ENCODE measurements at regions not wholly inside any gene's neighbourhood (a gene's known extent, or its start where the extent isn't known, plus 50 kb on each side); places are given as distances from the start of the nearest gene placed in this dataset.

DNA sequence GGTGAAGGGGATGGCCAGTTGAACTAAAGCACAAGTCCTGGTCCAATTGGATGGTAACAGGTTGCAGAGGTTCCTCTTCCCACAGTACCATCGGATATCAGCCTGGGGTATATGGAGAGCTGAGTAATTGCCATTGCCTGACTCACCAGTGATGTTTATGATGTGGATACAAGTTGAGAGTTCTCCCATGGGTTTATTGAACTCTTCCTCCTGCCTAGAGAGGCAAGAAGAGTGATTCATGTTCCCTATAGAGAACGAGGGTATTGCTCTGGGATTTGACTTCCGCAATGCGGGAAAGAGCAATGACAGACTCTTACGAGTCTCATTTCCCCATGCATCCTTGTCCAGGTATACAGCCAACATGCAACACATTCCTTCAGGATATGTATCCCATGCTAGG is 111.3 kb upstream of the PCDH9 start:
- no peak overlapping the region for H3K9ac ChIP-seq (ENCODE audit: low read depth in 1 of 2, low read length in 2 of 2)
- H3K27ac ChIP-seq (ENCODE audit: low read depth in 1 of 2, low read length in 2 of 2), result no peak overlapping the region
- H3K4me1 ChIP-seq (ENCODE audit: control insufficient read depth in 4 of 4, insufficient read depth in 4 of 4, low read length in 3 of 4), result no peaks in the 10 kb centered on the region
- 75% methylated on average over 5 of the region's 5 CpGs for WGBS
- H3K36me3 ChIP-seq (ENCODE audit: control insufficient read depth in 4 of 4, insufficient read depth in 3 of 4, low read depth in 1 of 4, low read length in 3 of 4), result no peaks in the 10 kb centered on the region
- H3K4me3 ChIP-seq (ENCODE audit: low read depth in 1 of 3, low read length in 3 of 3), result no peak overlapping the region
- TF ChIP-seq SP1 (IDR thresholded peaks at IDR 0.05) (no peak), HNF4A (conservative IDR thresholded peaks at IDR 0.05) (no peak), HNF4G (IDR thresholded peaks at IDR 0.05) (no peak)
- TF ChIP-seq, protein P1, sequence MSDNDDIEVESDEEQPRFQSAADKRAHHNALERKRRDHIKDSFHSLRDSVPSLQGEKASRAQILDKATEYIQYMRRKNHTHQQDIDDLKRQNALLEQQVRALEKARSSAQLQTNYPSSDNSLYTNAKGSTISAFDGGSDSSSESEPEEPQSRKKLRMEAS (IDR thresholded peaks at IDR 0.05), result no peak
- TF ChIP-seq, protein P2, sequence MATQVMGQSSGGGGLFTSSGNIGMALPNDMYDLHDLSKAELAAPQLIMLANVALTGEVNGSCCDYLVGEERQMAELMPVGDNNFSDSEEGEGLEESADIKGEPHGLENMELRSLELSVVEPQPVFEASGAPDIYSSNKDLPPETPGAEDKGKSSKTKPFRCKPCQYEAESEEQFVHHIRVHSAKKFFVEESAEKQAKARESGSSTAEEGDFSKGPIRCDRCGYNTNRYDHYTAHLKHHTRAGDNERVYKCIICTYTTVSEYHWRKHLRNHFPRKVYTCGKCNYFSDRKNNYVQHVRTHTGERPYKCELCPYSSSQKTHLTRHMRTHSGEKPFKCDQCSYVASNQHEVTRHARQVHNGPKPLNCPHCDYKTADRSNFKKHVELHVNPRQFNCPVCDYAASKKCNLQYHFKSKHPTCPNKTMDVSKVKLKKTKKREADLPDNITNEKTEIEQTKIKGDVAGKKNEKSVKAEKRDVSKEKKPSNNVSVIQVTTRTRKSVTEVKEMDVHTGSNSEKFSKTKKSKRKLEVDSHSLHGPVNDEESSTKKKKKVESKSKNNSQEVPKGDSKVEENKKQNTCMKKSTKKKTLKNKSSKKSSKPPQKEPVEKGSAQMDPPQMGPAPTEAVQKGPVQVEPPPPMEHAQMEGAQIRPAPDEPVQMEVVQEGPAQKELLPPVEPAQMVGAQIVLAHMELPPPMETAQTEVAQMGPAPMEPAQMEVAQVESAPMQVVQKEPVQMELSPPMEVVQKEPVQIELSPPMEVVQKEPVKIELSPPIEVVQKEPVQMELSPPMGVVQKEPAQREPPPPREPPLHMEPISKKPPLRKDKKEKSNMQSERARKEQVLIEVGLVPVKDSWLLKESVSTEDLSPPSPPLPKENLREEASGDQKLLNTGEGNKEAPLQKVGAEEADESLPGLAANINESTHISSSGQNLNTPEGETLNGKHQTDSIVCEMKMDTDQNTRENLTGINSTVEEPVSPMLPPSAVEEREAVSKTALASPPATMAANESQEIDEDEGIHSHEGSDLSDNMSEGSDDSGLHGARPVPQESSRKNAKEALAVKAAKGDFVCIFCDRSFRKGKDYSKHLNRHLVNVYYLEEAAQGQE (IDR thresholded peaks at IDR 0.05), result no peak
- H3K9me3 ChIP-seq (ENCODE audit: control insufficient read depth in 4 of 4, low read length in 3 of 4), result no peaks in the 10 kb centered on the region
- DNase-seq (ENCODE audit: low spot score), result no peak
- no peaks in the 10 kb centered on the region for H3K27me3 ChIP-seq (ENCODE audit: control insufficient read depth in 4 of 4, insufficient read depth in 4 of 4, low read length in 3 of 4)

DNA sequence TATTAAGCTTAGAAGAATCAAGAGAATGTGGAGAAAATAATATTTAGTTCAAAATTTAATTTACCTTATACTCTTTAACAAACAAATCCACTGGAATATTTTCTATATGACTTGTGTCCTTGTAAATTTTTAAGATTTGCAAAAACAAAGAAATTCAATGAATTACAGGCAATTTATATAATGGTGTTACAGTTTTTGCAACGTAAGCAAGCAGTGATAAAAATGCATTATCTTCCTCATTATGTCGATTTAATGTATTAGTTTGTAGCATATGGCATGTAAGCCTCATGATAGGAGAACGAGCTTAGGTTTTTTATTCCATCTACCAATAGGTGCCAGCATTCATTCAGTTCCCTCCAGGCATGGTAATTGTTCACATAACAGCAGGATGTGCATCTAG is 100.0 kb upstream of the PCDH9 start:
- no peaks in the 10 kb centered on the region for H3K36me3 ChIP-seq (ENCODE audit: control insufficient read depth in 4 of 4, insufficient read depth in 3 of 4, low read depth in 1 of 4, low read length in 3 of 4)
- no peak for DNase-seq (ENCODE audit: low spot score)
- H3K9ac ChIP-seq (ENCODE audit: low read depth in 1 of 2, low read length in 2 of 2), result no peak overlapping the region
- H3K9me3 ChIP-seq (ENCODE audit: control insufficient read depth in 4 of 4, low read length in 3 of 4), result no peaks in the 10 kb centered on the region
- no peaks in the 10 kb centered on the region for H3K27me3 ChIP-seq (ENCODE audit: control insufficient read depth in 4 of 4, insufficient read depth in 4 of 4, low read length in 3 of 4)
- no peak overlapping the region for H3K27ac ChIP-seq (ENCODE audit: low read depth in 1 of 2, low read length in 2 of 2)
- 59% methylated on average over 3 of the region's 3 CpGs for WGBS
- H3K4me3 ChIP-seq (ENCODE audit: low read depth in 1 of 3, low read length in 3 of 3), result no peak overlapping the region
- H3K4me1 ChIP-seq (ENCODE audit: control insufficient read depth in 4 of 4, insufficient read depth in 4 of 4, low read length in 3 of 4), result no peaks in the 10 kb centered on the region
- TF ChIP-seq, protein P1 (IDR thresholded peaks at IDR 0.05), result no peak
- TF ChIP-seq, protein P3, sequence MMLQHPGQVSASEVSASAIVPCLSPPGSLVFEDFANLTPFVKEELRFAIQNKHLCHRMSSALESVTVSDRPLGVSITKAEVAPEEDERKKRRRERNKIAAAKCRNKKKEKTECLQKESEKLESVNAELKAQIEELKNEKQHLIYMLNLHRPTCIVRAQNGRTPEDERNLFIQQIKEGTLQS (IDR thresholded peaks at IDR 0.05), result no peak
- TF ChIP-seq TAF1 (conservative IDR thresholded peaks at IDR 0.05), result no peak
- TF ChIP-seq, protein P4, sequence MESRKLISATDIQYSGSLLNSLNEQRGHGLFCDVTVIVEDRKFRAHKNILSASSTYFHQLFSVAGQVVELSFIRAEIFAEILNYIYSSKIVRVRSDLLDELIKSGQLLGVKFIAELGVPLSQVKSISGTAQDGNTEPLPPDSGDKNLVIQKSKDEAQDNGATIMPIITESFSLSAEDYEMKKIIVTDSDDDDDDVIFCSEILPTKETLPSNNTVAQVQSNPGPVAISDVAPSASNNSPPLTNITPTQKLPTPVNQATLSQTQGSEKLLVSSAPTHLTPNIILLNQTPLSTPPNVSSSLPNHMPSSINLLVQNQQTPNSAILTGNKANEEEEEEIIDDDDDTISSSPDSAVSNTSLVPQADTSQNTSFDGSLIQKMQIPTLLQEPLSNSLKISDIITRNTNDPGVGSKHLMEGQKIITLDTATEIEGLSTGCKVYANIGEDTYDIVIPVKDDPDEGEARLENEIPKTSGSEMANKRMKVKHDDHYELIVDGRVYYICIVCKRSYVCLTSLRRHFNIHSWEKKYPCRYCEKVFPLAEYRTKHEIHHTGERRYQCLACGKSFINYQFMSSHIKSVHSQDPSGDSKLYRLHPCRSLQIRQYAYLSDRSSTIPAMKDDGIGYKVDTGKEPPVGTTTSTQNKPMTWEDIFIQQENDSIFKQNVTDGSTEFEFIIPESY (IDR thresholded peaks at IDR 0.05), result no peak
- TF ChIP-seq RAD21 (IDR thresholded peaks at IDR 0.05), result no peak
- no peak for TF ChIP-seq YY1 (IDR thresholded peaks at IDR 0.05)
- TF ChIP-seq RXRA (IDR thresholded peaks at IDR 0.05), result no peak
- no peak for TF ChIP-seq HNF4G (IDR thresholded peaks at IDR 0.05)
- TF ChIP-seq, protein P2 (IDR thresholded peaks at IDR 0.05), result no peak
- no peak for TF ChIP-seq HNF4A (conservative IDR thresholded peaks at IDR 0.05)
- TF ChIP-seq EGR1 (IDR thresholded peaks at IDR 0.05; ENCODE audit: low read depth in 2 of 2), result no peak
- TF ChIP-seq GABPA (IDR thresholded peaks at IDR 0.05 in 1 of 2, conservative IDR thresholded peaks at IDR 0.05 in 1 of 2), result no peak
- TF ChIP-seq NR2F2 (IDR thresholded peaks at IDR 0.05), result no peak
- no peak for TF ChIP-seq FOXA1 (IDR thresholded peaks at IDR 0.05)
- TF ChIP-seq, protein P5, sequence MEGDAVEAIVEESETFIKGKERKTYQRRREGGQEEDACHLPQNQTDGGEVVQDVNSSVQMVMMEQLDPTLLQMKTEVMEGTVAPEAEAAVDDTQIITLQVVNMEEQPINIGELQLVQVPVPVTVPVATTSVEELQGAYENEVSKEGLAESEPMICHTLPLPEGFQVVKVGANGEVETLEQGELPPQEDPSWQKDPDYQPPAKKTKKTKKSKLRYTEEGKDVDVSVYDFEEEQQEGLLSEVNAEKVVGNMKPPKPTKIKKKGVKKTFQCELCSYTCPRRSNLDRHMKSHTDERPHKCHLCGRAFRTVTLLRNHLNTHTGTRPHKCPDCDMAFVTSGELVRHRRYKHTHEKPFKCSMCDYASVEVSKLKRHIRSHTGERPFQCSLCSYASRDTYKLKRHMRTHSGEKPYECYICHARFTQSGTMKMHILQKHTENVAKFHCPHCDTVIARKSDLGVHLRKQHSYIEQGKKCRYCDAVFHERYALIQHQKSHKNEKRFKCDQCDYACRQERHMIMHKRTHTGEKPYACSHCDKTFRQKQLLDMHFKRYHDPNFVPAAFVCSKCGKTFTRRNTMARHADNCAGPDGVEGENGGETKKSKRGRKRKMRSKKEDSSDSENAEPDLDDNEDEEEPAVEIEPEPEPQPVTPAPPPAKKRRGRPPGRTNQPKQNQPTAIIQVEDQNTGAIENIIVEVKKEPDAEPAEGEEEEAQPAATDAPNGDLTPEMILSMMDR (IDR thresholded peaks at IDR 0.05; ENCODE audit: low read depth, low read length, missing input control), result no peak
- no peak for TF ChIP-seq FOXA2 (IDR thresholded peaks at IDR 0.05)
- TF ChIP-seq SP1 (IDR thresholded peaks at IDR 0.05), result no peak
